ENCODE measurements at regions not wholly inside any gene's neighbourhood (a gene's known extent, or its start where the extent isn't known, plus 50 kb on each side); places are given as distances from the start of the nearest gene placed in this dataset.

GRCh38 chr10:128870830-128871597 lies 596.0 kb upstream of the MGMT start:
- TF ChIP-seq POLR2AphosphoS5 (IDR thresholded peaks at IDR 0.05) (no peak), CTCF (IDR thresholded peaks at IDR 0.05) (no peak), EP300 (IDR thresholded peaks at IDR 0.05) (no peak), POLR2A (IDR thresholded peaks at IDR 0.05) (no peak)

Measured in sigmoid colon (tissue), 4 donors.